Muscle of leg (tissue), 3 donors: ENCODE measurements at regions not wholly inside any gene's neighbourhood (a gene's known extent, or its start where the extent isn't known, plus 50 kb on each side); places are given as distances from the start of the nearest gene placed in this dataset.
"Not testable (repeated sequence)": the region's sequence is repeated elsewhere in the genome, so short reads cannot be mapped to it uniquely, and the experiment has no call there.

Experiments
- DNase-seq: peaks from one replicate; pipeline ENCODE4 v3.0.0; 2013
- H3K27ac ChIP-seq: one replicate; pipeline ENCODE4 v1.5.1; 2013; ENCODE audit warnings: mild to moderate bottlenecking, low read length, control low read depth
- H3K27me3 ChIP-seq: one replicate; pipeline ENCODE4 v1.6.1; 2013; ENCODE audit warnings: low read length; ENCODE audit not compliant: control insufficient read depth, insufficient read depth
- H3K36me3 ChIP-seq: one replicate; pipeline ENCODE4 v1.6.1; 2013; ENCODE audit warnings: low read length; ENCODE audit not compliant: control insufficient read depth, insufficient read depth
- H3K4me1 ChIP-seq: one replicate; pipeline ENCODE4 v1.6.1; 2013; ENCODE audit warnings: low read length; ENCODE audit not compliant: control insufficient read depth, insufficient read depth
- H3K4me3 ChIP-seq: one replicate; pipeline ENCODE4 v1.5.1; 2013; ENCODE audit warnings: low read length, control low read depth
- H3K9me3 ChIP-seq: replicated peaks from 2 replicates; pipeline ENCODE4 v1.6.1; 2013; ENCODE audit warnings: low read depth, low read length; ENCODE audit not compliant: control insufficient read depth
- WGBS: methylation state at CpG from one replicate; pipeline ENCODE4 v1.1.5; 2013; ENCODE audit warnings: missing lambda C conversion rate; ENCODE audit not compliant: insufficient coverage; 5-methylcytosine and 5-hydroxymethylcytosine counted together

GRCh38 chr9:18281291-18281690 lies 192.7 kb upstream of the ADAMTSL1 start:
- no peak overlapping the region for H3K27ac ChIP-seq
- 91% methylated on average over 8 of the region's 8 CpGs for WGBS
- peaks cover 3% of the 10 kb centered on the region for H3K9me3 ChIP-seq
- H3K36me3 ChIP-seq: no peaks in the 10 kb centered on the region
- H3K4me3 ChIP-seq: no peak overlapping the region
- no peak for DNase-seq
- no peaks in the 10 kb centered on the region for H3K4me1 ChIP-seq
- H3K27me3 ChIP-seq: no peaks in the 10 kb centered on the region

- no peak for DNase-seq
- WGBS: 54% methylated on average over 1 of the region's 1 CpG
These were observed 179.7 kb upstream of the ADAMTSL1 start for GRCh38 chr9:18294229-18294628.

GRCh38 chr9:18296702-18297055 lies 177.3 kb upstream of the ADAMTSL1 start:
- no peaks in the 10 kb centered on the region for H3K27me3 ChIP-seq
- H3K27ac ChIP-seq: peak overlapping the region; percentile 66

More at GRCh38 chr9:18294229-18294628, 179.7 kb upstream of the ADAMTSL1 start:
- Histone ChIP-seq H3K4me3 (no peak overlapping the region), H3K9me3 (no peaks in the 10 kb centered on the region), H3K4me1 (peaks cover 2% of the 10 kb centered on the region), H3K36me3 (no peaks in the 10 kb centered on the region), H3K27ac (no peak overlapping the region), H3K27me3 (no peaks in the 10 kb centered on the region)

GRCh38 chr9:18297056-18297841 lies 176.7 kb upstream of the ADAMTSL1 start:
- DNase-seq: peak; percentile 74
- WGBS: 0% methylated on average over 1 of the region's 9 CpGs
- H3K27ac ChIP-seq: peak overlapping the region; percentile 67

More at GRCh38 chr9:18296702-18297055, 177.3 kb upstream of the ADAMTSL1 start:
- H3K4me3 ChIP-seq: no peak overlapping the region
- H3K9me3 ChIP-seq: no peaks in the 10 kb centered on the region
- no CpG with 5 or more reads among the region's 1 CpG for whole genome bisulfite sequencing
- no peaks in the 10 kb centered on the region for H3K36me3 ChIP-seq
- H3K4me1 ChIP-seq: peaks cover 2% of the 10 kb centered on the region
- peak; percentile 71 for DNase-seq

GRCh38 chr9:18299449-18299848 lies 174.5 kb upstream of the ADAMTSL1 start:
- Histone ChIP-seq H3K4me3 (no peak overlapping the region), H3K36me3 (no peaks in the 10 kb centered on the region), H3K27ac (no peak overlapping the region), H3K4me1 (peaks cover 2% of the 10 kb centered on the region), H3K9me3 (no peaks in the 10 kb centered on the region), H3K27me3 (no peaks in the 10 kb centered on the region)
- DNase-seq: no peak
- WGBS: 56% methylated on average over 4 of the region's 5 CpGs

More at GRCh38 chr9:18297056-18297841, 176.7 kb upstream of the ADAMTSL1 start:
- Histone ChIP-seq H3K36me3 (no peaks in the 10 kb centered on the region), H3K4me1 (peaks cover 2% of the 10 kb centered on the region), H3K27me3 (no peaks in the 10 kb centered on the region), H3K4me3 (no peak overlapping the region), H3K9me3 (no peaks in the 10 kb centered on the region)

DNA sequence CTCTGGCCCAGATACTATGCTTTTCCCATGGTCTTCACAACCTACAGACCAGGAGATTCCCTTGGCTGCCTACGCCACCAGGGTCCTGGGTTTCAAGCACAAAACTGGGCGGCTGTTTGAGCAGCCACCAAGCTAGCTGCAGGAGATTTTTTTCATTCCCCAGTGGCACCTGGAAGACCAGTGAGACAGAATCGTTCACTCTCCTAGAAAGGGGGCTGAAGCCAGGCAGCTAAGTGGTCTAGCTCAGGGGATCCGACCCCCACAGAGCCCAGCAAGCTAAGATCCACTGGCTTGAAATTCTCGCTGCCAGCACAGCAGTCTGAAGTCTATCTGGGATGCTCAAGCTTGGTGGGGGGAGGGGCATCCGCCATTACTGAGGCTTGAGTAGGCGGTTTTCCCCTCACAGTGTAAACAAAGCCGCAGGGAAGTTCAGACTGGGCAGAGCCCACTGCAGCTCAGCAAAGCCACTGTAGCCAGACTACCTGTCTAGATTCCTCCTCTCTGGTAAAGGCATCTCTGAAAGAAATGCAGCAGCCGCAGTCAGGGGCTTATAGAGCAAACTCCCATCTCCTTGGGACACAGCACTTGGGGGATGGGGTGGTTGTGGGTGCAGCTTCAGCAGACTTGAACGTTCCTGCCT lies 168.7 kb upstream of the ADAMTSL1 start:
- H3K9me3 ChIP-seq, DNase-seq, H3K27me3 ChIP-seq, H3K4me3 ChIP-seq, H3K4me1 ChIP-seq, H3K36me3 ChIP-seq, H3K27ac ChIP-seq: not testable (repeated sequence)
- 81% methylated on average over 6 of the region's 10 CpGs for WGBS

GRCh38 chr9:18314316-18314715 lies 159.6 kb upstream of the ADAMTSL1 start:
- H3K4me3 ChIP-seq: no peak overlapping the region
- no peak for DNase-seq
- H3K9me3 ChIP-seq: peaks cover 4% of the 10 kb centered on the region
- H3K36me3 ChIP-seq: no peaks in the 10 kb centered on the region
- H3K4me1 ChIP-seq: no peaks in the 10 kb centered on the region
- H3K27me3 ChIP-seq: no peaks in the 10 kb centered on the region
- 81% methylated on average over 12 of the region's 14 CpGs for WGBS
- H3K27ac ChIP-seq: no peak overlapping the region

DNA sequence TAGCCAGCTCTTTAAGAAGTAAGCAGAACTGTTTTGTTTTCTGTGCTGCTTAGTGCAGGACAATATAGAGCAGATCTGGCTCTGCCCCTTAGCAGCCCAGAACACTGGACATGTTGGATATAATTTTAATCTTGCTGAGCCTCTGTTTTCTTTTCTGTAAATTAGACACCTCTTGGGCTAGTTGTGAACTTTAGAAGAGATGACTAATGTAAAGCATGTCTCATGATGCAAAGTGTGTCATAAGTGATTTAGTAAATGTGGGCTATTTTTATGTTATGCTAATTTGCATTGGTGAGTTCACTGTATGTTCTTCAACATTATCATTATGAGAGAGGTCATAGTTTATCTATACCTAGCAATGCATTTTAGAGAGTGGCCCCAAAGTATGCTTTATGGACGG lies 156.1 kb upstream of the ADAMTSL1 start:
- Histone ChIP-seq H3K4me1 (no peaks in the 10 kb centered on the region), H3K36me3 (no peaks in the 10 kb centered on the region), H3K27ac (no peak overlapping the region), H3K4me3 (no peak overlapping the region), H3K27me3 (no peaks in the 10 kb centered on the region), H3K9me3 (peaks cover 4% of the 10 kb centered on the region)
- no CpG with 5 or more reads among the region's 1 CpG for WGBS
- DNase-seq: no peak

DNA sequence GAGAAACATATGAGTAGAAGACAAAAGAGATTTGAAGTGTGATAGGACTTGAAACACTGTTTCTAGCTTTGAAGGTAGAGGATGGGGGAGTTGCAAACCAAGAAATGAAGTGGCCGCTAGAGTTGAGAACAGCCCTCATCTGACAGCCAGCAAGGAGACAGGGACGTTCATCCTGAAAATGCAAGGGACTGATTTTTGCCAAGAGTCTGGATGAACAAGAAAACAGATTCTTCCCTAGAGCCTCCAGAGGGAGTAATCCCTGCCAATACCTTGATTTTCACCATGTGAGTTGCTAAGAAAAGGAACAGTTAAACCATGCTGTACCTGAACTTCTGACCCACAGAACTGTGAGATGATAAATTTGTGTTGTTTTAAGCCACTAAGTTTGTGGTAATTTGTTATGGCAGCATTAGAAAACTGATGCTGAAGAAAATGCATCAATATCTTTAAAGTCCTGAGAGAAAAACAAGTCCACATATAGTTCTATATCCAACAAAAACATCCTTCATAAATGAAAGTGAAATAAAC lies 154.0 kb upstream of the ADAMTSL1 start:
- Histone ChIP-seq H3K36me3 (no peaks in the 10 kb centered on the region), H3K27ac (no peak overlapping the region), H3K4me1 (no peaks in the 10 kb centered on the region), H3K9me3 (peaks cover 4% of the 10 kb centered on the region), H3K27me3 (no peaks in the 10 kb centered on the region), H3K4me3 (no peak overlapping the region)
- DNase-seq: peak; percentile 55
- 33% methylated on average over 1 of the region's 2 CpGs for WGBS

GRCh38 chr9:18324928-18325745 lies 148.8 kb upstream of the ADAMTSL1 start:
- no peaks in the 10 kb centered on the region for H3K4me1 ChIP-seq
- H3K27ac ChIP-seq: no peak overlapping the region
- H3K4me3 ChIP-seq: no peak overlapping the region
- no peak for DNase-seq
- H3K9me3 ChIP-seq: no peaks in the 10 kb centered on the region
- H3K27me3 ChIP-seq: no peaks in the 10 kb centered on the region
- no CpG with 5 or more reads among the region's 2 CpGs for WGBS
- no peaks in the 10 kb centered on the region for H3K36me3 ChIP-seq
